HG03135 (cell line): ENCODE measurements at regions not wholly inside any gene's neighbourhood (a gene's known extent, or its start where the extent isn't known, plus 50 kb on each side); places are given as distances from the start of the nearest gene placed in this dataset.

Experiments
- ATAC-seq: cut with Tn5 transposase; IDR thresholded peaks from one replicate; pipeline ENCODE4 v1.9.1; 2021; ENCODE audit warnings: mild to moderate bottlenecking, moderate library complexity; ENCODE audit not compliant: unreplicated experiment

GRCh38 chr12:58131986-58132755, 190.8 kb downstream of the ATP23 start:
- ATAC-seq, result no peak

DNA sequence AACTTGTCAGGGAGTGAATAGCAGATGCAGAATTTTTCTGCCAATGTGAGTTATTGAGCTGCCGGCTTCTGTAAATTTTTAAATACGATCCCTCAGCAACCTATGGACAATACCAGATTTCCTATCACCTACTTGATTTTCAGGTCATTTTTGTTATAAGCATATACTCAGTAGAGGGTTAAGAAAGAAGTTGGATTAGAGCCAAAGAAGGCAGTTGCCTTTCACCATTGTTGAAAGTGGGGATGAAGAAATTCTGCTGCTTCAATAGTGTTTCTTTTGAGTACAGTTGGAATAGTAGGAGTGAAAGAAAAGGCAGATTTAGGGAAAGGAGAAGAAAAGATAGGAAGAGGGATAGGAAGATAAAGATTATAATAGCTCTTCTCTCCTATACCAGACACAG, 197.1 kb downstream of the ATP23 start:
- no peak for ATAC-seq

- ATAC-seq, result no peak
These were observed 198.5 kb downstream of the ATP23 start for GRCh38 chr12:58139894-58140293.

- ATAC-seq, result no peak
These were observed 199.0 kb downstream of the ATP23 start for GRCh38 chr12:58140395-58140794.

DNA sequence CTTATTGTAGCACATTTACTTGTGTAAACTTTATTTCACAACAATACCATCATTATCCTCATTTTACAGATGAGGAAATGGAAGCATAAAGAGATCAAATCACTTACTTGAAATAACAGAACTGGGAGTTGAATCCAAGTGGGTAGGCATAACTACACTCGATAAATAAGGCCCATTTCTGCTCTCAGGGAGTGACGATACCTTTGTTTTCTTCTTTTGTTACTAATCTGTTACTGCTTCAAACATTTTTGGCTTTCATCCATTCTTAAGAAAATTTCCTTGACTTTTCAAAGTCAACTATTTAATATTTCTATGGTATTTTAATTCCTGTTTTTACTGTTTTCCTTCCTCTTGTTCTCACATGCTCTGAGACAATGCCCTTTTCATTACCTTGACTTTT, 201.6 kb downstream of the ATP23 start:
- ATAC-seq, result no peak

DNA sequence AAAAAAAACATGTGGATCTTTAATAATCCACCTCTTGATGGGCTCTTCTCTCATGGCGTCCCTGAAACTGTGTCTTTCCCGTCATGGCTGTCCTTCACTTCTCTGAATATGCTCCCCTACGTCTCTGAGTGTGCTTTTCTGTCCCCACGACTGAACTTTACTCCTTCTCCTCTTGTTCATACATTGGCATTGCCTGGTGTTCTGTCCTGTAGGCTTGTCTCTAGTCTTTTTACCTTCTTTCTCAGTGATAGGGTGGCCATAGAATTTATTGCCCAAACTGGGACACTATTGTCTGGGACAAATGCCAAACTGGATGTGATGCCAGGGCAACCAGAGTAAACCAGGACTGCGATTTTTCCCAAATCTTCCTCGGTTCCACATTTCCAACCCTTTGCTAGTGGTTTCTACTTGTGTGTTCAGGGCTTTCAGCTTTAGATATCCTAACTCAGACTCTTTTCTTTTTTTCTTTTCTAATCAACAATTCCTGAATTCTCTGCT, 202.2 kb downstream of the ATP23 start:
- ATAC-seq, result no peak

DNA sequence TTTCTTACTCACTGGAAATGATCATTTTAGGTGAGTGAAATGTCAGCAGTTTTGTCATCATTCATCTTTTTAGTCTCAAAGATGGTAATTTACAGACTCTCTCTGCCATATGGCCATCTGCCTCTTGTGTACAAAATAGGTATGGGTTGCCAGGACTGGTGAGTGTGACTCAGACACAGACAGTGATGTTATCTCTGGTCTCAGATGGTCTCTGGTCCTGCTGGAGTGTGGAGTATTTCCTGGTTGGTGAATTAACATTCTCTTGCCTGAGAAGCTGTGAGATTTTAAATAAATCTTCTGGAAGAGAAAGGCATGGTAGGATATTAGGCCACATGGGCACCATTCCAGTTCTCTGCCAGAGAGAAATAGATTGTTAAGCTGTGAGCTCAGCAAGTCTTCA, 207.0 kb downstream of the ATP23 start:
- no peak for ATAC-seq

GRCh38 chr12:58148976-58149375, 207.6 kb downstream of the ATP23 start:
- no peak for ATAC-seq

- no peak for ATAC-seq
These were observed 213.0 kb downstream of the ATP23 start for GRCh38 chr12:58154359-58154758.

GRCh38 chr12:58156697-58157096, 215.3 kb downstream of the ATP23 start:
- ATAC-seq, result no peak

DNA sequence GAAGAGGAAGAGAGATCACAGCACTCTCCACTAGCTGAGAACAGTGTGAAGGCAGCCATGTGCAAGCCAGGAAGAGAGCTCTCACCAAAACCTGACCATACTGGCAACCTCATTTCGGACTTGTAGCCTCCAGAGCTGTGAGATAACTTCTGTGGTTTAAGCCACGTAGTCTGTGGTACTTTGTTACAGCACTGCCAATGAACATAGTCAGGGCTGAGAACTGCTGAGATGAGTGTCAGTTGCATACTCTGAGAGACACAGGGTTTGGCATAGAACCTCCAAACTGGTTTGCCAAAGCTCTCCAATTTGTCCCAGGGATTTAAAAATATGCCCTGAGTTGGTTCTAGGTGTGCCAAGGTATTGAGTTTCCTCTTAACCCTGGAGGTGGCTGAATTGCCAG, 218.6 kb downstream of the ATP23 start:
- no peak for ATAC-seq

DNA sequence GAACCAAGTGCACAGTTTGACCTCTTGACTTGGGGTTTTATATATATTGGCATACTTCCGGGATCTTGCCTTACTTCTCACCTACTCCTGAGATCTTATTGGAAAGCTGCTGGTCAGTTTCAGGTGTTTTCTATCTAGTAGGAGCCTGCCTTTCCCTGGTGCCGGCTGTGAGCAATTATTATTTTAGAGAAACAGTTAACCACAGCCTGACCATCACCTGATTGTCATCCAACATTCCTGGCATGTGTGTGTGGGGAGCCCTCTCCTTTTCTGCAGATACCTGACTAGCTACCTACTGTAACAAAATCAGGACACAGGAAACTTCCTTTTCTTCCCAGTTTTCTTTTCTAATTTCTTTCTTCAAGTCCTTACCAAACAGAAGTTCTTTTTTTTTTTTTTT, 220.4 kb downstream of the ATP23 start:
- ATAC-seq, result no peak

GRCh38 chr12:58163021-58163420, 221.7 kb downstream of the ATP23 start:
- ATAC-seq, result no peak

DNA sequence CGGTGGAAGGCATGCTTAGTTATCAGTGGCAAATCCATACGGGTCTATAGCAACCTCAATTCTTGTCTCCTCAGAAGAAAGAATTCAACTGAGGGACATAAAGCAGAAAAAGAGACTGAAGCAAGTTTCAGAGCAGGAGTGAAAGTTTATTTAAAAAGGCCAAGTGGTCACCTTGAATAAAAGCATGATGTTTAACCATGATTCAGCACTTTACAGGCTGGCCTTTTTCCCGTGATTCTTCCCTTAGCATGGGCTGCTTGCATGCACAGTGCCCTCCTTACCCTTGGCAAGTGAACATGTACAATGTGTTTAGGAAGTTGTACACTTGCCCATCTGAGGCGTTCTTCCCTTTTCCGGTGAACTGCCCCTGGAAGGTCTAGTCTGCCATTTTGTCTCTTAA, 225.3 kb downstream of the ATP23 start:
- ATAC-seq, result no peak

GRCh38 chr12:58167622-58168021, 226.3 kb downstream of the ATP23 start:
- no peak for ATAC-seq

GRCh38 chr12:58169826-58170225, 228.5 kb downstream of the ATP23 start:
- no peak for ATAC-seq

- ATAC-seq, result no peak
These were observed 230.5 kb downstream of the ATP23 start for GRCh38 chr12:58171914-58172313.

GRCh38 chr12:58172433-58173073, 231.2 kb downstream of the ATP23 start:
- no peak for ATAC-seq

GRCh38 chr12:58174316-58174715, 232.9 kb downstream of the ATP23 start:
- ATAC-seq, result no peak

- no peak for ATAC-seq
These were observed 235.0 kb downstream of the ATP23 start for GRCh38 chr12:58176296-58176869.

GRCh38 chr12:58177366-58177765, 236.0 kb downstream of the ATP23 start:
- ATAC-seq, result no peak

DNA sequence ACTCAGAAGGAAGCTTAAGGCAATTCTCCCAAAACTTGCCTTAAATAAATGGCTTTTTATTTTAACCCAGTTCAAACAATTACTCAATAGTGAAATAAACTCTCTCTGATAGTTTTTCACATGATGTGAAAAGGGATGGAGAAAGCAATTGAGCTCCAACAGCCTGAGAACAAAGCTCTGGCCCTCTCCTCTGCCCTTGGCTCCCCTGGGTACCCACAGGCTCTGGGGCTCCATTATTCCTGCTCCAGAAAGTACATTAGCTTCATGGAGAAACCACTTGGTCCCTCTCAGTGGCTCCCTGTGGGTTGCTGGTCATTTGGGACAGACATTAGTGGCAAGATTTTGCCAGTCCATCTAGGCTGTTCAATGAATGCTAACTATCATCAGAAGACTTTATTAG, 242.8 kb downstream of the ATP23 start:
- no peak for ATAC-seq
